HFFc6 (cell line): ENCODE measurements at regions not wholly inside any gene's neighbourhood (a gene's known extent, or its start where the extent isn't known, plus 50 kb on each side); places are given as distances from the start of the nearest gene placed in this dataset.

Experiments
- DNase-seq: peaks from one replicate; pipeline ENCODE4 v3.0.0-alpha.2; 2018
- H3K27ac Mint-ChIP-seq: 2 replicates; pipeline ENCODE4 v1.8.0; 2020; ENCODE audit warnings: mild to moderate bottlenecking, mixed read lengths
- H3K27me3 Mint-ChIP-seq: 2 replicates; pipeline ENCODE4 v1.8.0; 2021; ENCODE audit warnings: mild to moderate bottlenecking, moderate library complexity, mixed read lengths; ENCODE audit not compliant: insufficient read depth
- H3K36me3 Mint-ChIP-seq: 2 replicates; pipeline ENCODE4 v1.8.0; 2021; ENCODE audit warnings: low read depth, mixed read lengths
- H3K4me1 Mint-ChIP-seq: 2 replicates; pipeline ENCODE4 v1.8.0; 2020; ENCODE audit warnings: low read depth, mixed read lengths
- H3K4me3 Mint-ChIP-seq: 2 replicates; pipeline ENCODE4 v1.8.0; 2020; ENCODE audit warnings: mild to moderate bottlenecking, moderate library complexity, mixed read lengths
- H3K9me3 Mint-ChIP-seq: 2 replicates; pipeline ENCODE4 v1.8.0; 2020; ENCODE audit warnings: mild to moderate bottlenecking, mixed read lengths
- CTCF ChIP-seq: fragments of 200-600 bp; sonication (generic); IDR thresholded peaks from 2 replicates; pipeline ENCODE4 v1.5.0; 2021; ENCODE audit warnings: antibody characterized with exemption, mild to moderate bottlenecking

GRCh38 chr18:78675231-78675630, 304.4 kb upstream of the SALL3 start:
- H3K9me3 Mint-ChIP-seq: peaks cover 57% of the 10 kb centered on the region
- DNase-seq: no peak
- no peaks in the 10 kb centered on the region for H3K4me1 Mint-ChIP-seq
- H3K36me3 Mint-ChIP-seq: peaks cover 7% of the 10 kb centered on the region; the same call in 1 of the 2 replicates
- H3K4me3 Mint-ChIP-seq: no peak overlapping the region
- no peak for TF ChIP-seq CTCF
- H3K27ac Mint-ChIP-seq: no peak overlapping the region
- peaks cover 3% of the 10 kb centered on the region for H3K27me3 Mint-ChIP-seq

- no peaks in the 10 kb centered on the region; the same call in 1 of the 2 replicates for H3K36me3 Mint-ChIP-seq
- no peak for TF ChIP-seq CTCF
- DNase-seq: no peak
- no peak overlapping the region for H3K27ac Mint-ChIP-seq
- H3K4me1 Mint-ChIP-seq: no peaks in the 10 kb centered on the region
- H3K9me3 Mint-ChIP-seq: peaks cover 70% of the 10 kb centered on the region
- peaks cover 3% of the 10 kb centered on the region for H3K27me3 Mint-ChIP-seq
- H3K4me3 Mint-ChIP-seq: no peak overlapping the region
These were observed 302.8 kb upstream of the SALL3 start for GRCh38 chr18:78676622-78677482.

- Mint-ChIP-seq H3K4me3 (no peak overlapping the region), H3K4me1 (no peaks in the 10 kb centered on the region)
These were observed 301.9 kb upstream of the SALL3 start for GRCh38 chr18:78677483-78678317.

GRCh38 chr18:78678318-78678695, 301.3 kb upstream of the SALL3 start:
- DNase-seq: no peak
- Mint-ChIP-seq H3K36me3 (no peaks in the 10 kb centered on the region; the same call in 1 of the 2 replicates), H3K27me3 (peaks cover 3% of the 10 kb centered on the region), H3K4me3 (no peak overlapping the region), H3K4me1 (no peaks in the 10 kb centered on the region), H3K9me3 (peaks cover 64% of the 10 kb centered on the region), H3K27ac (no peak overlapping the region)
- TF ChIP-seq CTCF: no peak

More at GRCh38 chr18:78677483-78678317, 301.9 kb upstream of the SALL3 start:
- TF ChIP-seq CTCF: no peak
- H3K27ac Mint-ChIP-seq: no peak overlapping the region
- no peaks in the 10 kb centered on the region; the same call in 1 of the 2 replicates for H3K36me3 Mint-ChIP-seq
- peaks cover 68% of the 10 kb centered on the region for H3K9me3 Mint-ChIP-seq
- no peak for DNase-seq
- peaks cover 3% of the 10 kb centered on the region for H3K27me3 Mint-ChIP-seq

- DNase-seq: no peak
- H3K4me3 Mint-ChIP-seq: no peak overlapping the region
- no peak for TF ChIP-seq CTCF
- peaks cover 68% of the 10 kb centered on the region for H3K9me3 Mint-ChIP-seq
- H3K27ac Mint-ChIP-seq: no peak overlapping the region
- no peaks in the 10 kb centered on the region for H3K4me1 Mint-ChIP-seq
- H3K36me3 Mint-ChIP-seq: no peaks in the 10 kb centered on the region; the same call in 1 of the 2 replicates
- peaks cover 3% of the 10 kb centered on the region for H3K27me3 Mint-ChIP-seq
These were observed 300.6 kb upstream of the SALL3 start for GRCh38 chr18:78679031-78679430.
